Upper lobe of left lung (tissue), 4 donors: ENCODE measurements at regions not wholly inside any gene's neighbourhood (a gene's known extent, or its start where the extent isn't known, plus 50 kb on each side); places are given as distances from the start of the nearest gene placed in this dataset.

Experiments
- CTCF ChIP-seq, 6 experiments: fragments of 450-650 bp in 4 of 6; fragments of 200-600 bp in 2 of 6; sonication (generic) in 2 of 6; IDR thresholded peaks; one replicate each; pipeline ENCODE4 v1.5.1; 2016 to 2019; ENCODE audit warnings: antibody characterized with exemption in 6 of 6
- EP300 ChIP-seq, 4 donors: sonication (generic); formaldehyde crosslinking; IDR thresholded peaks; one replicate each; pipeline ENCODE4 v1.5.1; 2017; ENCODE audit warnings: antibody characterized with exemption in 4 of 4, control low read depth in 2 of 4
- POLR2A ChIP-seq, 4 donors: fragments of 450-650 bp; IDR thresholded peaks; one replicate each; pipeline ENCODE4 v1.5.1; 2016 to 2017; ENCODE audit warnings: antibody characterized with exemption in 4 of 4, mild to moderate bottlenecking in 2 of 4

- no peak for TF ChIP-seq CTCF (IDR thresholded peaks at IDR 0.05)
- no peak for TF ChIP-seq POLR2A (IDR thresholded peaks at IDR 0.05)
- TF ChIP-seq EP300 (IDR thresholded peaks at IDR 0.05), result no peak
Measured at GRCh38 chr13:40875044-40875443, 85.6 kb downstream of the SLC25A15 start.
